GM12878 (cell line): ENCODE measurements at regions not wholly inside any gene's neighbourhood (a gene's known extent, or its start where the extent isn't known, plus 50 kb on each side); places are given as distances from the start of the nearest gene placed in this dataset.

Experiments
- ATAC-seq: fragments of 200-7000 bp; cut with Tn5 transposase; 3 replicates; pipeline ENCODE4 v1.9.1; 2020; ENCODE audit warnings: mild to moderate bottlenecking, moderate library complexity
- BruUV-seq: library from RNA; stranded (reverse); fragments of 400-500 nt; replicated peaks from 2 replicates; lab custom pipeline; 2021; lab: Mats Ljungman, UMichigan
- CTCF ChIA-PET: fragments of 300-600 bp; sonication (Branson Sonifier 250); formaldehyde crosslinking; extraction: SDS; loops from one replicate; lab custom pipeline; 2021; ENCODE audit warnings: inconsistent platforms; lab: Yijun Ruan, JAX
- POLR2A ChIA-PET: fragments of 350-600 bp; formaldehyde crosslinking; extraction: SDS; loops from one replicate; lab custom pipeline; 2021; ENCODE audit warnings: inconsistent platforms; lab: Charles Lee
- RAD21 ChIA-PET: fragments of 300-600 bp; sonication (Branson Sonifier 250); formaldehyde crosslinking; loops from one replicate; lab custom pipeline; 2023; ENCODE audit warnings: antibody characterized with exemption; ENCODE audit not compliant: unreplicated experiment; lab: Charles Lee
- SMC1A ChIA-PET: fragments of 300-600 bp; sonication (Branson Sonifier 250); formaldehyde crosslinking; loops from one replicate; lab custom pipeline; 2023; ENCODE audit not compliant: unreplicated experiment, uncharacterized antibody; lab: Charles Lee
- DNase-seq: peaks from one replicate; pipeline ENCODE4 v3.0.0-alpha.2; 2011; ENCODE audit warnings: low read depth, low spot score
- FAIRE-seq: peaks from 3 replicates; lab custom pipeline; 2011; peaks lifted over from hg19 to GRCh38; lab: Jason Lieb, UNC
- H2AFZ ChIP-seq: 2 replicates; pipeline ENCODE4 v1.6.0; 2011; ENCODE audit warnings: low read depth, low read length, control low read depth; ENCODE audit not compliant: control insufficient read depth
- H3K27ac ChIP-seq: 2 replicates; pipeline ENCODE4 v1.5.1; 2011; ENCODE audit warnings: control low read depth; ENCODE audit not compliant: control insufficient read depth, insufficient read depth
- H3K27me3 ChIP-seq, 2 experiments: replicated peaks in 1 of 2; 2 replicates each; pipeline versions ENCODE4 v1.6.0 to v1.6.1; 2011; ENCODE audit warnings: low read length in 1 of 2; ENCODE audit not compliant: control insufficient read depth in 2 of 2, insufficient read depth in 2 of 2
- H3K36me3 ChIP-seq, 2 experiments: 2 replicates each; pipeline ENCODE4 v1.5.1; 2011; ENCODE audit warnings: low read length in 1 of 2; ENCODE audit not compliant: control insufficient read depth in 2 of 2, insufficient read depth in 2 of 2
- H3K4me1 ChIP-seq: 2 replicates; pipeline ENCODE4 v1.6.1; 2011; ENCODE audit warnings: mild to moderate bottlenecking, low read length, moderate library complexity, mixed read lengths; ENCODE audit not compliant: control insufficient read depth, insufficient read depth
- H3K4me2 ChIP-seq: 2 replicates; pipeline ENCODE4 v1.6.0; 2011; ENCODE audit warnings: control low read depth; ENCODE audit not compliant: control insufficient read depth, insufficient read depth
- H3K4me3 ChIP-seq: fragments of 200-600 bp; sonication (generic); 2 replicates; pipeline ENCODE4 v1.5.1; 2016
- H3K79me2 ChIP-seq: 2 replicates; pipeline ENCODE4 v1.6.0; 2011; ENCODE audit warnings: low read length; ENCODE audit not compliant: control insufficient read depth, insufficient read depth
- H3K9ac ChIP-seq: 2 replicates; pipeline ENCODE4 v1.8.0; 2011; ENCODE audit warnings: low read length, control low read depth, mixed read lengths; ENCODE audit not compliant: control insufficient read depth, insufficient read depth
- H3K9me3 ChIP-seq: replicated peaks from 3 replicates; pipeline ENCODE4 v1.5.1; 2011; ENCODE audit warnings: mild to moderate bottlenecking, low read length; ENCODE audit not compliant: control insufficient read depth, insufficient read depth
- H4K20me1 ChIP-seq: 2 replicates; pipeline ENCODE4 v1.6.0; 2011; ENCODE audit not compliant: control insufficient read depth, insufficient read depth
- JUNB ChIP-seq: IDR thresholded peaks from 2 replicates; pipeline ENCODE4 v1.6.1; 2016; ENCODE audit warnings: antibody characterized with exemption, mild to moderate bottlenecking
- LARP7 ChIP-seq: fragments of 450-650 bp; IDR thresholded peaks from 2 replicates; pipeline ENCODE4 v1.6.1; 2017; ENCODE audit warnings: mild to moderate bottlenecking
- MYC ChIP-seq: IDR thresholded peaks from 2 replicates; pipeline ENCODE4 v1.6.1; 2011; ENCODE audit warnings: mild to moderate bottlenecking, low read length, moderate library complexity, inconsistent platforms; ENCODE audit not compliant: insufficient read depth, insufficient replicate concordance, insufficient read length, severe bottlenecking
- NFXL1 ChIP-seq: fragments of 450-650 bp; IDR thresholded peaks from 2 replicates; pipeline ENCODE4 v1.6.1; 2017; ENCODE audit warnings: antibody characterized with exemption, mild to moderate bottlenecking, borderline replicate concordance
- PML ChIP-seq: IDR thresholded peaks from 2 replicates; pipeline ENCODE4 v1.6.1; 2012; ENCODE audit warnings: low read length, inconsistent platforms
- RBBP5 ChIP-seq: fragments of 200-600 bp; sonication (generic); conservative IDR thresholded peaks from 2 replicates; pipeline ENCODE4 v1.6.1; 2016
- RELA ChIP-seq: fragments of 450-650 bp; IDR thresholded peaks from 2 replicates; pipeline ENCODE4 v1.8.0; 2014; ENCODE audit warnings: borderline replicate concordance; ENCODE audit not compliant: partially characterized antibody
- SMAD5 ChIP-seq: IDR thresholded peaks from 2 replicates; pipeline ENCODE4 v1.6.1; 2016; ENCODE audit warnings: antibody characterized with exemption, low read depth
- SPI1 ChIP-seq: IDR thresholded peaks from 2 replicates; pipeline ENCODE4 v1.6.1; 2011; ENCODE audit warnings: low read depth, mild to moderate bottlenecking, low read length, moderate library complexity, borderline replicate concordance; ENCODE audit not compliant: insufficient read depth
- SUPT20H ChIP-seq: IDR thresholded peaks from 2 replicates; pipeline ENCODE4 v1.6.1; 2011; ENCODE audit warnings: low read depth, mild to moderate bottlenecking, low read length, moderate library complexity, borderline replicate concordance; ENCODE audit not compliant: control insufficient read depth
- ZBED1 ChIP-seq: IDR thresholded peaks from 2 replicates; pipeline ENCODE4 v1.6.1; 2016; ENCODE audit warnings: borderline replicate concordance
- ZBTB40 ChIP-seq: fragments of 450-650 bp; IDR thresholded peaks from 2 replicates; pipeline ENCODE4 v1.6.1; 2016; ENCODE audit warnings: mild to moderate bottlenecking, moderate library complexity, borderline replicate concordance
- ZZZ3 ChIP-seq: IDR thresholded peaks from 2 replicates; pipeline ENCODE4 v1.6.1; 2011; ENCODE audit warnings: low read depth; ENCODE audit not compliant: control insufficient read depth, insufficient read length
- WGBS: methylation state at CpG from one replicate; pipeline ENCODE4 v1.1.6; 2016; ENCODE audit warnings: low lambda C conversion rate; ENCODE audit not compliant: insufficient replicate concordance, insufficient coverage; ENCODE audit errors: missing lambda C conversion rate; 5-methylcytosine and 5-hydroxymethylcytosine counted together
- in situ Hi-C: fragments of 300-500 bp; cut with MboI; formaldehyde crosslinking; loops from 9 replicates; pipeline ENCODE4 v1.14.3; 2018; ENCODE audit warnings: mixed read lengths
- intact Hi-C: fragments of 100-400 bp; cut with micrococcal nuclease; formaldehyde crosslinking; loops from one replicate; pipeline ENCODE4 v1.14.2; 2022; ENCODE audit not compliant: unreplicated experiment
- TF ChIP-seq, protein P1 (sequence below): fragments of 450-650 bp; IDR thresholded peaks from 2 replicates; pipeline ENCODE4 v1.6.1; 2017; ENCODE audit warnings: antibody characterized with exemption, mild to moderate bottlenecking, moderate library complexity

DNA sequence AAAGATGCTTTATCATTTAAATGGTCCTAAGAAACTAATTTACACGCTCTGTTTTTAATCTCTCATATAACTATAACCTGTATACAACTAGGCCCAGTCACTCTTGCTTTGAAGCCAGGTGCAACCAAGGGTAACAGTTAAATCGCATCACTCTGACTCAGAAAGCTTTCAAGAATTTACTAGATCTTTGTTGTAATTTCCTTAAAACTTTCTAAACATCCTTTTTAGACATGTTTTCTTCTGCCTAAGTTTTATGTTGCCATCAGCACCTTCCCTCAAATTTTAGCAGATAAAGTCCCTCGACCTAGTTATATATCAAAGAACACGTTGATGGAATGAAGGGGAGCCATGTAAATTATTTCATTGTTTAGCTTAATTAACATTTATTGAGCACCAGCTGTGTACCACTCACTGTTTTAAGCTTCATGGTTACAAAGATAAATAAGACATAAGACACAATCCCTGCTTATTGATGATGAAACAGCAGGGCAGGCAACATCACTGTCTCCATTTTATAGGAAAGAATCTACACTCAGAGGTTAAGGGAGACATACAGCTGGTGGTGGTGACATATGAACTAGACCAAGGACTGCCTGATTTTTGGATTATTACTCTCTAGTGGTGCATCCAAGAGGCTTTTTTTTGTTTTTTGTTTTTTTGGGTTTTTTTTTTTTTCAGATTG lies 101.0 kb downstream of the CD200R1L start (continued):
- TF ChIP-seq ZBTB40 (no peak), SMAD5 (no peak), JUNB (peak; percentile 75), ZZZ3 (no peak), ZBED1 (no peak), LARP7 (no peak), NFXL1 (no peak)

DNA sequence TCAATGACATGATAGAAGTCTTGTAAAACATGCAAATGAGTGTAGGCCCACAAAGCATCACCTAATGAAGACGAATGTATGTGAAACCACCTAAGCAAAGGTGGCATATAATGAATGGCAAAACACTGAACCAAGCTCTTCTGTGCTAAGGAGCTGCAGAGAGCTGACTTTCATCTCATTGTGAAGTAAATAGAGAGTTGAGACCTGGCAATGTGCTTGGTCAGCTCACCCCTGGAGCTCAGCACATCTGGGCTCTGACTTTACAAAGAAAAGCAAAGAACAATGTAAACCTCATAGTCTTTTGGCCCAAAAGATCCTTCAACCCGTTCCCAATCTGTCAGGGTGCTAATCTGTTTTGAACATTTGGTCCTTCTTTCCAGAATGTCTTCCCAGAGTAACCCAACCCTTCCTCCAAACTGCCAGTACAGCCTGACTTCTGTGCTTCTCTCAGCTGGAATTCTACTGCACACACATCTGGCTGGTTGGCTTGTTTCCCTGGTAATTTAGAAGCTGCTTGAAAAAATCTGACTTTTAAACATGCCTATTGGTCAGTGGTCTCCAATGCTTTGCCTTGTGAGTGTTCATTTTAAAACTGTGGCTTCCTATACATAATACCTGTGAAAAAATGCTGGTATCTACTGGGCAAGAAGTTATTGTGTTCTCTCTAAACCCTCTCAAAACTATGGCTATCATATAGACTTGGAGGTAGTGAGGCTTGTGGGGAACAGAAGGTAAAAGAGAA lies 101.7 kb downstream of the CD200R1L start:
- FAIRE-seq, result no peak
- SMC1A ChIA-PET, result interaction anchor here (1.0 to 8.8 kb wide), 3 partner anchors 9 to 234 kb away, joined by 3 to 46 read pairs (median 3); no protein-coding TSS in a partner anchor
- TF ChIP-seq PML (no peak), SPI1 (no peak), RBBP5 (no peak), RELA (no peak), SUPT20H (no peak), MYC (no peak)
- TF ChIP-seq, protein P1, sequence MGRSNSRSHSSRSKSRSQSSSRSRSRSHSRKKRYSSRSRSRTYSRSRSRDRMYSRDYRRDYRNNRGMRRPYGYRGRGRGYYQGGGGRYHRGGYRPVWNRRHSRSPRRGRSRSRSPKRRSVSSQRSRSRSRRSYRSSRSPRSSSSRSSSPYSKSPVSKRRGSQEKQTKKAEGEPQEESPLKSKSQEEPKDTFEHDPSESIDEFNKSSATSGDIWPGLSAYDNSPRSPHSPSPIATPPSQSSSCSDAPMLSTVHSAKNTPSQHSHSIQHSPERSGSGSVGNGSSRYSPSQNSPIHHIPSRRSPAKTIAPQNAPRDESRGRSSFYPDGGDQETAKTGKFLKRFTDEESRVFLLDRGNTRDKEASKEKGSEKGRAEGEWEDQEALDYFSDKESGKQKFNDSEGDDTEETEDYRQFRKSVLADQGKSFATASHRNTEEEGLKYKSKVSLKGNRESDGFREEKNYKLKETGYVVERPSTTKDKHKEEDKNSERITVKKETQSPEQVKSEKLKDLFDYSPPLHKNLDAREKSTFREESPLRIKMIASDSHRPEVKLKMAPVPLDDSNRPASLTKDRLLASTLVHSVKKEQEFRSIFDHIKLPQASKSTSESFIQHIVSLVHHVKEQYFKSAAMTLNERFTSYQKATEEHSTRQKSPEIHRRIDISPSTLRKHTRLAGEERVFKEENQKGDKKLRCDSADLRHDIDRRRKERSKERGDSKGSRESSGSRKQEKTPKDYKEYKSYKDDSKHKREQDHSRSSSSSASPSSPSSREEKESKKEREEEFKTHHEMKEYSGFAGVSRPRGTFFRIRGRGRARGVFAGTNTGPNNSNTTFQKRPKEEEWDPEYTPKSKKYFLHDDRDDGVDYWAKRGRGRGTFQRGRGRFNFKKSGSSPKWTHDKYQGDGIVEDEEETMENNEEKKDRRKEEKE, result no peak

More for the DNA sequence above, 101.7 kb downstream of the CD200R1L start:
- Histone ChIP-seq H3K4me1 (no peaks in the 10 kb centered on the region), H3K36me3 (no peaks in the 10 kb centered on the region), H3K79me2 (no peaks in the 10 kb centered on the region), H3K4me3 (no peak overlapping the region), H3K27ac (no peak overlapping the region), H3K9ac (no peak overlapping the region), H3K27me3 (no peaks in the 10 kb centered on the region; a peak in 2 of 4 replicates), H2AFZ (no peak overlapping the region; the same call in 1 of the 2 replicates), H3K4me2 (no peak overlapping the region), H4K20me1 (no peaks in the 10 kb centered on the region), H3K9me3 (no peaks in the 10 kb centered on the region)
- ChIA-PET POLR2A (interaction anchor here (1.2 kb wide), 1 partner anchor 15 kb away, joined by 3 read pairs; no protein-coding TSS in a partner anchor), RAD21 (interaction anchor here (1.2 kb wide), 1 partner anchor 10 kb away, joined by 3 read pairs; no protein-coding TSS in a partner anchor), CTCF (interaction anchor here (0.7 to 7.7 kb wide), 2 partner anchors 10 to 227 kb away, joined by 3 to 65 read pairs; no protein-coding TSS in a partner anchor)
- no TSS peak for BruUV-seq
- ATAC-seq (no peak), DNase-seq (no peak)
- WGBS, result 4% methylated on average over 2 of the region's 2 CpGs
- intact Hi-C loops (no loop called here), in situ Hi-C loops (no loop called here)
